HCT116 (cell line): ENCODE measurements at regions not wholly inside any gene's neighbourhood (a gene's known extent, or its start where the extent isn't known, plus 50 kb on each side); places are given as distances from the start of the nearest gene placed in this dataset.

Experiments
- ATAC-seq: fragments of 200-7000 bp; cut with Tn5 transposase; 2 replicates; pipeline ENCODE4 v1.9.1; 2020; ENCODE audit warnings: mild to moderate bottlenecking, moderate library complexity
- BruUV-seq: library from RNA; stranded (reverse); fragments of 400-500 nt; replicated peaks from 2 replicates; lab custom pipeline; 2021; lab: Mats Ljungman, UMichigan
- CTCF ChIA-PET: fragments of 300-600 bp; sonication (Branson Sonifier 250); formaldehyde crosslinking; loops from one replicate; lab custom pipeline; 2021; ENCODE audit warnings: antibody characterized with exemption; lab: Charles Lee
- POLR2A ChIA-PET: fragments of 300-600, 350-600 bp; sonication (Branson Sonifier 250); formaldehyde crosslinking; loops from one replicate; lab custom pipeline; 2021; ENCODE audit warnings: antibody characterized with exemption; lab: Charles Lee
- RAD21 ChIA-PET, 2 experiments: fragments of 300-600 bp; sonication (Branson Sonifier 250); formaldehyde crosslinking; loops; one replicate each; lab custom pipeline; 2023; ENCODE audit warnings: low total read pairs in 2 of 2; ENCODE audit not compliant: uncharacterized antibody in 2 of 2, unreplicated experiment in 2 of 2, low non-redundant PET in 1 of 2; lab: Charles Lee
- DNase-seq: peaks from one replicate; pipeline ENCODE4 v3.0.0-alpha.2; 2010; ENCODE audit warnings: low read depth, low spot score
- H2AFZ ChIP-seq: fragments of 200-600 bp; shearing (Covaris generic), sonication (generic); 2 replicates; pipeline ENCODE4 v1.6.1; 2017; ENCODE audit warnings: low read depth, mixed run types, mixed read lengths, antibody characterized with exemption, low read length; ENCODE audit not compliant: poor library complexity, severe bottlenecking
- H3K27ac ChIP-seq: 2 replicates; pipeline ENCODE4 v1.5.1; 2012; ENCODE audit warnings: low read depth, low read length
- H3K27me3 ChIP-seq: fragments of 200-600 bp; sonication (generic); 2 replicates; pipeline ENCODE4 v1.6.1; 2016; ENCODE audit warnings: mixed run types, low read length, mixed read lengths; ENCODE audit not compliant: insufficient read depth
- H3K36me3 ChIP-seq, 2 experiments: fragments of 200-500 bp in 1 of 2; fragments of 200-600 bp in 1 of 2; sonication (Bioruptor generic) in 1 of 2; sonication (generic) in 1 of 2; 2 replicates each; pipeline versions ENCODE4 v1.5.1 to v1.6.1; 2014 to 2016; ENCODE audit warnings: low read length in 2 of 2, inconsistent platforms in 1 of 2, mixed read lengths in 1 of 2, mixed run types in 1 of 2; ENCODE audit not compliant: insufficient read depth in 2 of 2, control insufficient read depth in 1 of 2
- H3K4me1 ChIP-seq, 2 experiments: fragments of 200-600 bp in 1 of 2; sonication (generic) in 1 of 2; 2 replicates each; pipeline versions ENCODE4 v1.5.1 to v1.6.1; 2012 to 2017; ENCODE audit warnings: low read length in 2 of 2, inconsistent platforms in 1 of 2, mild to moderate bottlenecking in 1 of 2, mixed read lengths in 1 of 2, mixed run types in 1 of 2, moderate library complexity in 1 of 2; ENCODE audit not compliant: insufficient read depth in 2 of 2, control insufficient read depth in 1 of 2
- H3K4me2 ChIP-seq: fragments of 200-600 bp; sonication (generic); 2 replicates; pipeline ENCODE4 v1.6.1; 2017; ENCODE audit warnings: mixed run types, low read length, mixed read lengths
- H3K4me3 ChIP-seq, 2 experiments: fragments of 200-600 bp in 1 of 2; sonication (generic) in 1 of 2; replicated peaks in 1 of 2; 2 replicates each; pipeline ENCODE4 v1.5.1; 2011 to 2016; ENCODE audit warnings: low read length in 2 of 2, control low read depth in 1 of 2, low read depth in 1 of 2, mild to moderate bottlenecking in 1 of 2, mixed read lengths in 1 of 2, mixed run types in 1 of 2
- H3K79me2 ChIP-seq: fragments of 200-600 bp; sonication (generic); 2 replicates; pipeline ENCODE4 v1.6.1; 2017; ENCODE audit warnings: mild to moderate bottlenecking, mixed run types, low read length, moderate library complexity, mixed read lengths; ENCODE audit not compliant: insufficient read depth
- H3K9ac ChIP-seq: fragments of 200-600 bp; sonication (generic); 2 replicates; pipeline ENCODE4 v1.6.1; 2016; ENCODE audit warnings: low read length, mixed read lengths
- H3K9me2 ChIP-seq: fragments of 200-600 bp; sonication (generic), shearing (Covaris generic); 2 replicates; pipeline ENCODE4 v1.6.1; 2017; ENCODE audit warnings: mixed run types, mild to moderate bottlenecking, moderate library complexity; ENCODE audit not compliant: insufficient read depth
- H3K9me3 ChIP-seq, 2 experiments: fragments of 200-500 bp in 1 of 2; fragments of 200-600 bp in 1 of 2; sonication (Bioruptor generic) in 1 of 2; sonication (generic) in 1 of 2; 2 replicates each; pipeline ENCODE4 v1.6.1; 2014 to 2017; ENCODE audit warnings: low read length in 2 of 2, mixed read lengths in 2 of 2, inconsistent platforms in 1 of 2, low read depth in 1 of 2, mild to moderate bottlenecking in 1 of 2, mixed run types in 1 of 2, moderate library complexity in 1 of 2; ENCODE audit not compliant: control insufficient read depth in 1 of 2, insufficient read depth in 1 of 2
- H4K20me1 ChIP-seq: fragments of 200-600 bp; sonication (generic), shearing (Covaris generic); 2 replicates; pipeline ENCODE4 v1.6.1; 2017; ENCODE audit warnings: mixed run types, mild to moderate bottlenecking, moderate library complexity; ENCODE audit not compliant: insufficient read depth
- ATF3 ChIP-seq: IDR thresholded peaks from 2 replicates; pipeline ENCODE4 v1.6.1; 2012
- CBX3 ChIP-seq: IDR thresholded peaks from 2 replicates; pipeline ENCODE4 v1.6.1; 2012; ENCODE audit warnings: low read depth
- CEBPB ChIP-seq: IDR thresholded peaks from 2 replicates; pipeline ENCODE4 v1.6.1; 2012; ENCODE audit warnings: low read depth
- ELF1 ChIP-seq: IDR thresholded peaks from 2 replicates; pipeline ENCODE4 v1.6.1; 2012; ENCODE audit warnings: low read depth, borderline replicate concordance
- EZH2phosphoT487 ChIP-seq: fragments of 200-600 bp; IDR thresholded peaks from 2 replicates; pipeline ENCODE4 v1.6.1; 2018; ENCODE audit warnings: antibody characterized with exemption, borderline replicate concordance
- FOSL1 ChIP-seq: IDR thresholded peaks from 2 replicates; pipeline ENCODE4 v1.6.1; 2012; ENCODE audit warnings: low read depth
- MAX ChIP-seq: IDR thresholded peaks from 2 replicates; pipeline ENCODE4 v1.6.1; 2012
- RAD21 ChIP-seq: IDR thresholded peaks from 2 replicates; pipeline ENCODE4 v1.6.1; 2012; ENCODE audit warnings: low read depth, mild to moderate bottlenecking
- SP1 ChIP-seq: IDR thresholded peaks from 2 replicates; pipeline ENCODE4 v1.6.1; 2012; ENCODE audit warnings: low read depth
- SRF ChIP-seq: IDR thresholded peaks from 2 replicates; pipeline ENCODE4 v1.6.1; 2012; ENCODE audit warnings: low read depth
- TCF7L2 ChIP-seq: IDR thresholded peaks from 2 replicates; pipeline ENCODE4 v1.7.0; 2011; ENCODE audit warnings: borderline replicate concordance, inconsistent platforms; ENCODE audit not compliant: insufficient read depth, insufficient read length; ENCODE audit errors: extremely low read depth
- YY1 ChIP-seq: IDR thresholded peaks from 2 replicates; pipeline ENCODE4 v1.6.1; 2011; ENCODE audit warnings: low read length, low read depth, moderate library complexity, mild to moderate bottlenecking; ENCODE audit not compliant: insufficient replicate concordance; ENCODE audit errors: extremely low read depth
- ZFX ChIP-seq: fragments of 450-650 bp; IDR thresholded peaks from 2 replicates; pipeline ENCODE4 v1.6.1; 2017
- ZNF274 ChIP-seq: fragments of 200-500 bp; sonication (Bioruptor generic); IDR thresholded peaks from 2 replicates; pipeline ENCODE4 v1.6.1; 2014; ENCODE audit warnings: mild to moderate bottlenecking, low read depth, low read length, inconsistent platforms
- intact Hi-C: fragments of 100-400 bp; cut with micrococcal nuclease; formaldehyde crosslinking; loops from 2 replicates; pipeline ENCODE4 v1.10.0; 2022
- TF ChIP-seq, protein P1 (sequence below): IDR thresholded peaks from 2 replicates; pipeline ENCODE4 v1.6.1; 2012; ENCODE audit warnings: low read depth
- TF ChIP-seq, protein P2 (sequence below): IDR thresholded peaks from 2 replicates; pipeline ENCODE4 v1.6.1; 2011; ENCODE audit warnings: mild to moderate bottlenecking, low read length, moderate library complexity; ENCODE audit not compliant: insufficient replicate concordance; ENCODE audit errors: extremely low read depth

DNA sequence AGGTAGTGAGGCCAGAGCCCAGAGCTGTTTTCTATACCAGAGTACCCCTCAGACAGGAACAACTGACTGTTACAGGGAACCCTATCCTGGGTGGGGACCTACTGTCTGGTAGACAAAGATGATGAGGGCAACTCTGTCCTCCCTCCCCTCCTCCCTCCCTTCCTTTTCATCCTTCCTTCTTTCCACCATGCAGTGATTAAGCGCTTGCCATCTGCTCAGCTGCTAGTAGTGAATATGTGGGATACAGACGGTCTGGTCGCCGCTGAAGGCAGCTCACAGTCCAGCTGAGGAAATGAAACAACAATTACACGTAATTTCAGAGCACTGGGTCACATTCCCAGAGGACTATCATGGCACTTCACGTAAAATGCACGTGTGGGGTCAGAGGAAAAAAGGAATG, 597.1 kb downstream of the BUD13 start:
- H3K27ac ChIP-seq, result no peak overlapping the region
- no peak overlapping the region for H3K4me2 ChIP-seq
- H3K36me3 ChIP-seq, result no peaks in the 10 kb centered on the region
- peaks cover 7% of the 10 kb centered on the region; the same call in 1 of the 2 replicates for H3K27me3 ChIP-seq
- H4K20me1 ChIP-seq, result no peaks in the 10 kb centered on the region
- no peak for DNase-seq
- RAD21 ChIA-PET, result no interaction called here
- TF ChIP-seq CEBPB (no peak), FOSL1 (no peak), MAX (no peak), ATF3 (no peak), SRF (no peak), ZNF274 (no peak), ZFX (no peak), CBX3 (no peak), RAD21 (no peak), EZH2phosphoT487 (no peak), YY1 (no peak), TCF7L2 (no peak), SP1 (no peak), ELF1 (no peak)
- TF ChIP-seq, protein P1, sequence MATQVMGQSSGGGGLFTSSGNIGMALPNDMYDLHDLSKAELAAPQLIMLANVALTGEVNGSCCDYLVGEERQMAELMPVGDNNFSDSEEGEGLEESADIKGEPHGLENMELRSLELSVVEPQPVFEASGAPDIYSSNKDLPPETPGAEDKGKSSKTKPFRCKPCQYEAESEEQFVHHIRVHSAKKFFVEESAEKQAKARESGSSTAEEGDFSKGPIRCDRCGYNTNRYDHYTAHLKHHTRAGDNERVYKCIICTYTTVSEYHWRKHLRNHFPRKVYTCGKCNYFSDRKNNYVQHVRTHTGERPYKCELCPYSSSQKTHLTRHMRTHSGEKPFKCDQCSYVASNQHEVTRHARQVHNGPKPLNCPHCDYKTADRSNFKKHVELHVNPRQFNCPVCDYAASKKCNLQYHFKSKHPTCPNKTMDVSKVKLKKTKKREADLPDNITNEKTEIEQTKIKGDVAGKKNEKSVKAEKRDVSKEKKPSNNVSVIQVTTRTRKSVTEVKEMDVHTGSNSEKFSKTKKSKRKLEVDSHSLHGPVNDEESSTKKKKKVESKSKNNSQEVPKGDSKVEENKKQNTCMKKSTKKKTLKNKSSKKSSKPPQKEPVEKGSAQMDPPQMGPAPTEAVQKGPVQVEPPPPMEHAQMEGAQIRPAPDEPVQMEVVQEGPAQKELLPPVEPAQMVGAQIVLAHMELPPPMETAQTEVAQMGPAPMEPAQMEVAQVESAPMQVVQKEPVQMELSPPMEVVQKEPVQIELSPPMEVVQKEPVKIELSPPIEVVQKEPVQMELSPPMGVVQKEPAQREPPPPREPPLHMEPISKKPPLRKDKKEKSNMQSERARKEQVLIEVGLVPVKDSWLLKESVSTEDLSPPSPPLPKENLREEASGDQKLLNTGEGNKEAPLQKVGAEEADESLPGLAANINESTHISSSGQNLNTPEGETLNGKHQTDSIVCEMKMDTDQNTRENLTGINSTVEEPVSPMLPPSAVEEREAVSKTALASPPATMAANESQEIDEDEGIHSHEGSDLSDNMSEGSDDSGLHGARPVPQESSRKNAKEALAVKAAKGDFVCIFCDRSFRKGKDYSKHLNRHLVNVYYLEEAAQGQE, result no peak
- TF ChIP-seq, protein P2, sequence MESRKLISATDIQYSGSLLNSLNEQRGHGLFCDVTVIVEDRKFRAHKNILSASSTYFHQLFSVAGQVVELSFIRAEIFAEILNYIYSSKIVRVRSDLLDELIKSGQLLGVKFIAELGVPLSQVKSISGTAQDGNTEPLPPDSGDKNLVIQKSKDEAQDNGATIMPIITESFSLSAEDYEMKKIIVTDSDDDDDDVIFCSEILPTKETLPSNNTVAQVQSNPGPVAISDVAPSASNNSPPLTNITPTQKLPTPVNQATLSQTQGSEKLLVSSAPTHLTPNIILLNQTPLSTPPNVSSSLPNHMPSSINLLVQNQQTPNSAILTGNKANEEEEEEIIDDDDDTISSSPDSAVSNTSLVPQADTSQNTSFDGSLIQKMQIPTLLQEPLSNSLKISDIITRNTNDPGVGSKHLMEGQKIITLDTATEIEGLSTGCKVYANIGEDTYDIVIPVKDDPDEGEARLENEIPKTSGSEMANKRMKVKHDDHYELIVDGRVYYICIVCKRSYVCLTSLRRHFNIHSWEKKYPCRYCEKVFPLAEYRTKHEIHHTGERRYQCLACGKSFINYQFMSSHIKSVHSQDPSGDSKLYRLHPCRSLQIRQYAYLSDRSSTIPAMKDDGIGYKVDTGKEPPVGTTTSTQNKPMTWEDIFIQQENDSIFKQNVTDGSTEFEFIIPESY, result no peak
- TF ChIP-seq, all 23 proteins: peak for 0
- no peak overlapping the region for H3K9ac ChIP-seq
- BruUV-seq, result no TSS peak
- H3K4me1 ChIP-seq, result no peaks in the 10 kb centered on the region
- CTCF ChIA-PET, result no interaction called here
- no peak overlapping the region for H3K4me3 ChIP-seq
- POLR2A ChIA-PET, result no interaction called here
- no peaks in the 10 kb centered on the region for H3K9me2 ChIP-seq
- H3K9me3 ChIP-seq, result no peaks in the 10 kb centered on the region
- no peaks in the 10 kb centered on the region for H3K79me2 ChIP-seq
- H2AFZ ChIP-seq, result no peak overlapping the region
- intact Hi-C loops, result no loop called here
- ATAC-seq, result no peak
